A673 (cell line): ENCODE measurements at regions not wholly inside any gene's neighbourhood (a gene's known extent, or its start where the extent isn't known, plus 50 kb on each side); places are given as distances from the start of the nearest gene placed in this dataset.

Experiments used
- BruUV-seq: library from RNA; stranded (reverse); fragments of 400-500 nt; replicated peaks from 2 replicates; lab custom pipeline; 2021; lab: Mats Ljungman, UMichigan
- CTCF ChIA-PET: fragments of 300-600 bp; sonication (Branson Sonifier 250); formaldehyde crosslinking; loops from one replicate; lab custom pipeline; 2022; ENCODE audit warnings: antibody characterized with exemption; lab: Charles Lee
- POLR2A ChIA-PET: fragments of 300-600 bp; sonication (Branson Sonifier 250); formaldehyde crosslinking; loops from one replicate; lab custom pipeline; 2022; ENCODE audit warnings: antibody characterized with exemption; ENCODE audit not compliant: low non-redundant PET; lab: Charles Lee
- DNase-seq: peaks from one replicate; pipeline ENCODE4 v3.0.0-alpha.2; 2015; ENCODE audit warnings: low spot score
- H3K27ac ChIP-seq: fragments of 200-600 bp; sonication (generic); 2 replicates; pipeline ENCODE4 v1.5.1; 2016; ENCODE audit warnings: mixed run types, low read depth, mild to moderate bottlenecking, mixed read lengths, antibody characterized with exemption, low read length; ENCODE audit not compliant: poor library complexity, severe bottlenecking
- H3K27me3 ChIP-seq: fragments of 200-600 bp; sonication (generic); replicated peaks from 2 replicates; pipeline ENCODE4 v1.6.1; 2017; ENCODE audit warnings: mixed run types, low read depth, mild to moderate bottlenecking, mixed read lengths, antibody characterized with exemption, low read length; ENCODE audit not compliant: insufficient read depth, poor library complexity
- H3K36me3 ChIP-seq: fragments of 200-600 bp; sonication (generic); 2 replicates; pipeline ENCODE4 v1.6.1; 2016; ENCODE audit warnings: mixed run types, mild to moderate bottlenecking, mixed read lengths, antibody characterized with exemption, low read length; ENCODE audit not compliant: insufficient read depth, poor library complexity, severe bottlenecking
- H3K4me1 ChIP-seq: fragments of 200-600 bp; sonication (generic); 2 replicates; pipeline ENCODE4 v1.6.1; 2017; ENCODE audit warnings: mixed run types, mild to moderate bottlenecking, mixed read lengths, antibody characterized with exemption, low read length; ENCODE audit not compliant: insufficient read depth, poor library complexity, severe bottlenecking
- H3K4me3 ChIP-seq: fragments of 200-600 bp; sonication (generic); 2 replicates; pipeline ENCODE4 v1.5.1; 2016; ENCODE audit warnings: low read depth, mixed run types, mild to moderate bottlenecking, mixed read lengths, low read length; ENCODE audit not compliant: poor library complexity, severe bottlenecking
- H3K9me3 ChIP-seq: fragments of 200-600 bp; sonication (generic); 2 replicates; pipeline ENCODE4 v1.6.1; 2016; ENCODE audit warnings: mixed run types, low read depth, mild to moderate bottlenecking, mixed read lengths, antibody characterized with exemption, low read length; ENCODE audit not compliant: poor library complexity, severe bottlenecking
- CTCF ChIP-seq: fragments of 300-800, 200-600 bp; sonication (generic); conservative IDR thresholded peaks from 2 replicates; pipeline ENCODE4 v1.5.1; 2017; ENCODE audit warnings: low read depth, mild to moderate bottlenecking, antibody characterized with exemption, low read length, moderate library complexity, mixed read lengths
- EZH2 ChIP-seq: fragments of 200-600 bp; sonication (generic); IDR thresholded peaks from 2 replicates; pipeline ENCODE4 v1.6.1; 2017; ENCODE audit warnings: borderline replicate concordance, low read depth, mild to moderate bottlenecking, mixed read lengths, antibody characterized with exemption, low read length; ENCODE audit not compliant: poor library complexity, severe bottlenecking
- intact Hi-C: fragments of 100-400 bp; cut with micrococcal nuclease; formaldehyde crosslinking; loops from one replicate; pipeline ENCODE4 v1.10.0; 2022; ENCODE audit not compliant: unreplicated experiment

DNA sequence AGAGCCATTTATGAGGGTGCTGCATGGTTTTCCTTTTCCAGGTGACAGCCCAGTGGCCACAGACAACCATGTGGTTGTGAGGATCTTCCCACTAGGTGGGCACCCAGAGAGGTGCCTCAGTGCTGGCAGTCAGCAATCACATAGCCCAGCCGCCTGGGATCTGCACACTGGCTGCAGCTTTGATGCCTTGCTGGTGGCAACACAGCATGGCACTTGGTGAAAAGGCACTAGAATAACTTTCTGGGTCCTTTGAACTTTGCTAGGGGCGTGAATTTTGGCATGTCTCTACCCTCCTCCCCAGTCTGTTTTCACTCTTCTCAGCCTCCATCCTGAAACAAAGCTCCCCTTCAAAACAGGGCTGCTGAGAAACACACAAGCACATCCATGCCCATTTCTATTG is 108.8 kb upstream of the RPL34 start:
- no peak for DNase-seq
- H3K4me1 ChIP-seq, result no peaks in the 10 kb centered on the region
- H3K36me3 ChIP-seq, result no peaks in the 10 kb centered on the region
- TF ChIP-seq CTCF (no peak), EZH2 (no peak)
- H3K27me3 ChIP-seq, result peaks cover 33% of the 10 kb centered on the region
- BruUV-seq, result no TSS peak
- intact Hi-C loops, result no loop called here
- H3K27ac ChIP-seq, result no peak overlapping the region
- ChIA-PET CTCF (no interaction called here), POLR2A (no interaction called here)
- no peak overlapping the region for H3K4me3 ChIP-seq
- H3K9me3 ChIP-seq, result no peaks in the 10 kb centered on the region

- H3K27ac ChIP-seq, result no peak overlapping the region
- no peak for DNase-seq
- CTCF ChIA-PET, result no interaction called here
- intact Hi-C loops, result no loop called here
- BruUV-seq, result no TSS peak
- H3K36me3 ChIP-seq, result no peaks in the 10 kb centered on the region
- POLR2A ChIA-PET, result no interaction called here
- H3K27me3 ChIP-seq, result no peaks in the 10 kb centered on the region
- H3K4me1 ChIP-seq, result no peaks in the 10 kb centered on the region
- H3K4me3 ChIP-seq, result no peak overlapping the region
- H3K9me3 ChIP-seq, result no peaks in the 10 kb centered on the region
- TF ChIP-seq CTCF, result no peak
- TF ChIP-seq EZH2, result no peak
These were observed 118.0 kb upstream of the RPL34 start for GRCh38 chr4:108502356-108502755.

- CTCF ChIA-PET, result no interaction called here
- POLR2A ChIA-PET, result interaction anchor here (0.5 kb wide), 1 partner anchor 61 kb away, joined by 3 read pairs; no protein-coding TSS in a partner anchor
These were observed 121.5 kb upstream of the RPL34 start for GRCh38 chr4:108498925-108499324.

More at GRCh38 chr4:108498925-108499324, 121.5 kb upstream of the RPL34 start:
- no peaks in the 10 kb centered on the region for H3K9me3 ChIP-seq
- no peak overlapping the region for H3K27ac ChIP-seq
- intact Hi-C loops, result no loop called here
- H3K36me3 ChIP-seq, result no peaks in the 10 kb centered on the region
- no peaks in the 10 kb centered on the region for H3K27me3 ChIP-seq
- BruUV-seq, result no TSS peak
- no peak for TF ChIP-seq EZH2
- no peak for TF ChIP-seq CTCF
- H3K4me1 ChIP-seq, result no peaks in the 10 kb centered on the region
- DNase-seq, result no peak
- H3K4me3 ChIP-seq, result no peak overlapping the region
